ENCODE measurements at regions not wholly inside any gene's neighbourhood (a gene's known extent, or its start where the extent isn't known, plus 50 kb on each side); places are given as distances from the start of the nearest gene placed in this dataset.

DNA sequence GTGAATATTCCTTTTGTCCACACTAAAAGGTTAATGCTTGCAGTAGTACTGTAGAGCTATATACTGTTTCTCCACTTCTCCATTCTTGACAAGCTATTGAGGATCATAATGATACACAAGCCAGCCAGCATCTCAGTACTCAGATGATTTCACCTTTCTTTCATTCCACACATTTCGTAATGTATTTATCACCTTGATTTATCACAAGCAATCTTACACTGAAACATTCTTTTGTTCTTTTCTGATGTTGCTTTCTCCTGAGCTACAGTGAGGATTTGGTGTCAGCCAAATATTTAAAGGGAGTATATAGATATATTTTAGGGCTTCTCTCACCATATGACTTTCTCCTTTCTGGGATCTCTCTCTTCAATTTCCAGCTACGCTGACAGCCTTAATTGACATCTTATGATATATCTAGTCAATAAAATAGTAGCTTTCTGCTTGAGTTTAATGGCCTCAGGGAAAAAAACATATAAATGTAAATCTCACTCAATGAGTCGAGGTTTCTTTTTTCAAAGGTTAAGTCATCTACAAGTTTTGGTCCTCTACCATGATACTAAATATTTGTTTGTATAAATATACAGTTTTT is 1327.0 kb downstream of the NSUN3 start:
- ChIA-PET POLR2A (ENCODE audit: low non-redundant PET) (no interaction called here), CTCF (no interaction called here)
- H3K4me1 ChIP-seq (ENCODE audit: insufficient read depth, low read length, poor library complexity, severe bottlenecking), result no peaks in the 10 kb centered on the region
- BruUV-seq (replicated peaks), result no TSS peak
- TF ChIP-seq, protein P1, sequence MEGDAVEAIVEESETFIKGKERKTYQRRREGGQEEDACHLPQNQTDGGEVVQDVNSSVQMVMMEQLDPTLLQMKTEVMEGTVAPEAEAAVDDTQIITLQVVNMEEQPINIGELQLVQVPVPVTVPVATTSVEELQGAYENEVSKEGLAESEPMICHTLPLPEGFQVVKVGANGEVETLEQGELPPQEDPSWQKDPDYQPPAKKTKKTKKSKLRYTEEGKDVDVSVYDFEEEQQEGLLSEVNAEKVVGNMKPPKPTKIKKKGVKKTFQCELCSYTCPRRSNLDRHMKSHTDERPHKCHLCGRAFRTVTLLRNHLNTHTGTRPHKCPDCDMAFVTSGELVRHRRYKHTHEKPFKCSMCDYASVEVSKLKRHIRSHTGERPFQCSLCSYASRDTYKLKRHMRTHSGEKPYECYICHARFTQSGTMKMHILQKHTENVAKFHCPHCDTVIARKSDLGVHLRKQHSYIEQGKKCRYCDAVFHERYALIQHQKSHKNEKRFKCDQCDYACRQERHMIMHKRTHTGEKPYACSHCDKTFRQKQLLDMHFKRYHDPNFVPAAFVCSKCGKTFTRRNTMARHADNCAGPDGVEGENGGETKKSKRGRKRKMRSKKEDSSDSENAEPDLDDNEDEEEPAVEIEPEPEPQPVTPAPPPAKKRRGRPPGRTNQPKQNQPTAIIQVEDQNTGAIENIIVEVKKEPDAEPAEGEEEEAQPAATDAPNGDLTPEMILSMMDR (conservative IDR thresholded peaks at IDR 0.05; ENCODE audit: low read depth, low read length), result no peak
- no peak for TF ChIP-seq EZH2 (IDR thresholded peaks at IDR 0.05; ENCODE audit: borderline replicate concordance, low read depth, low read length, poor library complexity, severe bottlenecking)
- no peak overlapping the region for H3K4me3 ChIP-seq (ENCODE audit: low read depth, low read length, poor library complexity, severe bottlenecking)
- no peak overlapping the region for H3K27ac ChIP-seq (ENCODE audit: low read depth, low read length, poor library complexity, severe bottlenecking)
- H3K9me3 ChIP-seq (ENCODE audit: low read depth, low read length, poor library complexity, severe bottlenecking), result peaks cover 13% of the 10 kb centered on the region
- intact Hi-C loops (cut with micrococcal nuclease; ENCODE audit: unreplicated experiment), result no loop called here
- H3K27me3 ChIP-seq (replicated peaks; ENCODE audit: insufficient read depth, low read depth, low read length, poor library complexity), result no peaks in the 10 kb centered on the region
- DNase-seq (ENCODE audit: low spot score), result no peak
- H3K36me3 ChIP-seq (ENCODE audit: insufficient read depth, low read length, poor library complexity, severe bottlenecking), result no peaks in the 10 kb centered on the region

DNA sequence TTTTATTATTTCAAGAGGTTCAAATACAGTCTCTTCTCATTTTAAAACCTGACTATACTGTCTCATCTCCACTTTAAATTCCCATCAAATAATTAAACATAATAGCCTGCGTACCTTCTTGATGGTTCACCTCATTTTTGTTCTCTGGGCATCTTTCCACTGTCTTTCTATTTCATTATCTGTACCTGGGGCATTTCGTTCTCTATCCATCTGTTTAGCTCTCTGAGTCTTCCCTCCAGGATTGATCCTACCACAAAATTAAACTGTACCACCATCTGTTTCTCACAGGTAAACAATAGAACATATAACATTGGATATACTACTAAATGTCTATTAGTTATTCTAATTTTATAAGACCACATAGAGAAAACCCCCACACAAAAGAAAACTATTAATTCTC is 1331.4 kb downstream of the NSUN3 start:
- no peak for DNase-seq (ENCODE audit: low spot score)
- intact Hi-C loops (cut with micrococcal nuclease; ENCODE audit: unreplicated experiment), result no loop called here
- TF ChIP-seq, protein P1 (conservative IDR thresholded peaks at IDR 0.05; ENCODE audit: low read depth, low read length), result no peak
- no peak for TF ChIP-seq EZH2 (IDR thresholded peaks at IDR 0.05; ENCODE audit: borderline replicate concordance, low read depth, low read length, poor library complexity, severe bottlenecking)
- Histone ChIP-seq H3K4me1 (ENCODE audit: insufficient read depth, low read length, poor library complexity, severe bottlenecking) (no peaks in the 10 kb centered on the region), H3K36me3 (ENCODE audit: insufficient read depth, low read length, poor library complexity, severe bottlenecking) (no peaks in the 10 kb centered on the region), H3K9me3 (ENCODE audit: low read depth, low read length, poor library complexity, severe bottlenecking) (peaks cover 17% of the 10 kb centered on the region), H3K27ac (ENCODE audit: low read depth, low read length, poor library complexity, severe bottlenecking) (no peak overlapping the region), H3K4me3 (ENCODE audit: low read depth, low read length, poor library complexity, severe bottlenecking) (no peak overlapping the region), H3K27me3 (replicated peaks; ENCODE audit: insufficient read depth, low read depth, low read length, poor library complexity) (no peaks in the 10 kb centered on the region)
- POLR2A ChIA-PET (ENCODE audit: low non-redundant PET), result no interaction called here
- CTCF ChIA-PET, result no interaction called here
- BruUV-seq (replicated peaks), result no TSS peak

DNA sequence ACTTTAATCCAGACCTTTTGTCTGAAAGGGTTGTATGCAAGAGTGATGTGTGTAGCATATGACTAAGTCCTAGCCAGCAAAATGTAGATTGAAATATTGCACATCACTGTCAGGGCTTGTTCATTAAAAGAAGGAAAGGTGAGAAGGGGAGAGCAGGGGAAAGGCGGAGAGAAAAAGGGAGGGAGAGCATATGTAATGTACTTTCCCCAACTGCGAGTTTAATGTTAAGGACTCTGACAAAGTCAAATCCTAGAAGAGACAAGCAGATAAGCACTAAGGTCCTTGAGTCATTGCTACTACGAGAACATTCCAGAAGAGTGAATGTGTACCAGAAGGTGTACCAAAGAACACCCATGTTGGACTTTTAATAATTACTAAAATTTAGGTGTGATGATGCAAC is 1336.7 kb downstream of the NSUN3 start:
- no peaks in the 10 kb centered on the region for H3K27me3 ChIP-seq (replicated peaks; ENCODE audit: insufficient read depth, low read depth, low read length, poor library complexity)
- POLR2A ChIA-PET (ENCODE audit: low non-redundant PET), result no interaction called here
- no peak overlapping the region for H3K27ac ChIP-seq (ENCODE audit: low read depth, low read length, poor library complexity, severe bottlenecking)
- TF ChIP-seq, protein P1 (conservative IDR thresholded peaks at IDR 0.05; ENCODE audit: low read depth, low read length), result no peak
- no peak for TF ChIP-seq EZH2 (IDR thresholded peaks at IDR 0.05; ENCODE audit: borderline replicate concordance, low read depth, low read length, poor library complexity, severe bottlenecking)
- H3K4me3 ChIP-seq (ENCODE audit: low read depth, low read length, poor library complexity, severe bottlenecking), result no peak overlapping the region
- no peaks in the 10 kb centered on the region for H3K4me1 ChIP-seq (ENCODE audit: insufficient read depth, low read length, poor library complexity, severe bottlenecking)
- BruUV-seq (replicated peaks), result no TSS peak
- H3K36me3 ChIP-seq (ENCODE audit: insufficient read depth, low read length, poor library complexity, severe bottlenecking), result no peaks in the 10 kb centered on the region
- DNase-seq (ENCODE audit: low spot score), result no peak
- peaks cover 11% of the 10 kb centered on the region for H3K9me3 ChIP-seq (ENCODE audit: low read depth, low read length, poor library complexity, severe bottlenecking)
- CTCF ChIA-PET, result no interaction called here
- intact Hi-C loops (cut with micrococcal nuclease; ENCODE audit: unreplicated experiment), result no loop called here

Measured in A673 (cell line).